GM19025 (cell line): ENCODE measurements at regions not wholly inside any gene's neighbourhood (a gene's known extent, or its start where the extent isn't known, plus 50 kb on each side); places are given as distances from the start of the nearest gene placed in this dataset.
"Not testable (repeated sequence)": the region's sequence is repeated elsewhere in the genome, so short reads cannot be mapped to it uniquely, and the experiment has no call there.

Source experiments
- ATAC-seq: cut with Tn5 transposase; IDR thresholded peaks from one replicate; pipeline ENCODE4 v1.9.1; 2021; ENCODE audit warnings: mild to moderate bottlenecking, low read depth, moderate library complexity; ENCODE audit not compliant: unreplicated experiment

GRCh38 chr14:37650356-37651037 lies 55.1 kb downstream of the TTC6 start:
- ATAC-seq, result no peak

GRCh38 chr14:37652042-37652441 lies 56.6 kb downstream of the TTC6 start:
- ATAC-seq, result no peak

GRCh38 chr14:37655418-37655817 lies 60.0 kb downstream of the TTC6 start:
- no peak for ATAC-seq

GRCh38 chr14:37658156-37658555 lies 62.7 kb downstream of the TTC6 start:
- ATAC-seq, result no peak

- ATAC-seq, result no peak
These were observed 68.1 kb downstream of the TTC6 start for GRCh38 chr14:37663498-37663897.

GRCh38 chr14:37665479-37665878 lies 70.0 kb downstream of the TTC6 start:
- ATAC-seq, result no peak

- ATAC-seq, result no peak
These were observed 70.5 kb downstream of the TTC6 start for GRCh38 chr14:37665951-37666350.

- no peak for ATAC-seq
These were observed 73.2 kb downstream of the TTC6 start for GRCh38 chr14:37668646-37669045.

GRCh38 chr14:37669242-37669641 lies 73.8 kb downstream of the TTC6 start:
- no peak for ATAC-seq

GRCh38 chr14:37673439-37673838 lies 78.0 kb downstream of the TTC6 start:
- ATAC-seq, result no peak

GRCh38 chr14:37678916-37679315 lies 83.5 kb downstream of the TTC6 start:
- ATAC-seq, result no peak

GRCh38 chr14:37681486-37681885 lies 86.1 kb downstream of the TTC6 start:
- ATAC-seq, result no peak

GRCh38 chr14:37692680-37693079 lies 97.3 kb downstream of the TTC6 start:
- not testable (repeated sequence) for ATAC-seq

GRCh38 chr14:37693420-37693819 lies 98.0 kb downstream of the TTC6 start:
- not testable (repeated sequence) for ATAC-seq

GRCh38 chr14:37695866-37696265 lies 100.4 kb downstream of the TTC6 start:
- ATAC-seq, result no peak

- no peak for ATAC-seq
These were observed 102.2 kb downstream of the TTC6 start for GRCh38 chr14:37697489-37698121.

GRCh38 chr14:37698840-37699777 lies 103.7 kb downstream of the TTC6 start:
- ATAC-seq, result no peak

- no peak for ATAC-seq
These were observed 112.3 kb downstream of the TTC6 start for GRCh38 chr14:37707716-37708115.

- no peak for ATAC-seq
These were observed 113.1 kb downstream of the TTC6 start for GRCh38 chr14:37708481-37708880.

- ATAC-seq, result no peak
These were observed 114.2 kb downstream of the TTC6 start for GRCh38 chr14:37709419-37710195.
